SU-DHL-6 (cell line): ENCODE measurements at regions not wholly inside any gene's neighbourhood (a gene's known extent, or its start where the extent isn't known, plus 50 kb on each side); places are given as distances from the start of the nearest gene placed in this dataset.

ENCODE experiments used
- H2AFZ ChIP-seq: fragments of 200-600 bp; sonication (generic); 2 replicates; pipeline ENCODE4 v1.6.1; 2014; ENCODE audit warnings: low read depth, mild to moderate bottlenecking, moderate library complexity, mixed read lengths, antibody characterized with exemption, low read length; ENCODE audit not compliant: severe bottlenecking
- H3F3A ChIP-seq: fragments of 200-600 bp; shearing (Covaris generic); 2 replicates; pipeline ENCODE4 v1.6.0; 2016; ENCODE audit warnings: antibody characterized with exemption, mild to moderate bottlenecking; ENCODE audit not compliant: insufficient read depth
- H3K27ac ChIP-seq: fragments of 200-600 bp; sonication (generic); 2 replicates; pipeline ENCODE4 v1.5.1; 2016; ENCODE audit warnings: low read depth, mild to moderate bottlenecking, low read length, moderate library complexity, mixed read lengths
- H3K27me3 ChIP-seq: fragments of 200-600 bp; sonication (generic), shearing (Covaris generic); 2 replicates; pipeline ENCODE4 v1.6.0; 2014; ENCODE audit warnings: mild to moderate bottlenecking, low read length
- H3K36me3 ChIP-seq: fragments of 200-600 bp; sonication (generic); 2 replicates; pipeline ENCODE4 v1.6.1; 2014; ENCODE audit warnings: mild to moderate bottlenecking, low read length, mixed read lengths
- H3K4me2 ChIP-seq: fragments of 300-600, 200-600 bp; shearing (Covaris generic), sonication (generic); 2 replicates; pipeline ENCODE4 v1.6.0; 2014; ENCODE audit warnings: low read length, low read depth, mild to moderate bottlenecking; ENCODE audit not compliant: poor library complexity, severe bottlenecking
- H3K4me3 ChIP-seq: fragments of 200-600 bp; sonication (generic); 2 replicates; pipeline ENCODE4 v1.5.1; 2014; ENCODE audit warnings: antibody characterized with exemption, low read length, mild to moderate bottlenecking, mixed read lengths; ENCODE audit not compliant: insufficient read depth, poor library complexity, severe bottlenecking
- H3K79me2 ChIP-seq: fragments of 200-600 bp; sonication (generic); 2 replicates; pipeline ENCODE4 v1.6.1; 2014; ENCODE audit warnings: mild to moderate bottlenecking, low read length, moderate library complexity; ENCODE audit not compliant: insufficient read depth
- H3K9ac ChIP-seq: fragments of 200-600 bp; sonication (generic); 2 replicates; pipeline ENCODE4 v1.7.0; 2014; ENCODE audit warnings: mild to moderate bottlenecking, low read length
- H3K9me2 ChIP-seq: fragments of 200-600 bp; sonication (generic); replicated peaks from 2 replicates; pipeline ENCODE4 v1.6.1; 2014; ENCODE audit warnings: low read length; ENCODE audit not compliant: insufficient read depth
- H3K9me3 ChIP-seq: fragments of 200-600 bp; sonication (generic); 2 replicates; pipeline ENCODE4 v1.6.1; 2014; ENCODE audit warnings: low read length, mixed read lengths; ENCODE audit not compliant: insufficient read depth
- H4K20me1 ChIP-seq: fragments of 200-600 bp; sonication (generic); 2 replicates; pipeline ENCODE4 v1.6.1; 2014; ENCODE audit warnings: low read depth, mild to moderate bottlenecking, antibody characterized with exemption, low read length, moderate library complexity, mixed read lengths
- EZH2phosphoT487 ChIP-seq: fragments of 200-600 bp; sonication (generic), shearing (Covaris generic); conservative IDR thresholded peaks from 2 replicates; pipeline ENCODE4 v1.6.1; 2018; ENCODE audit warnings: mild to moderate bottlenecking, antibody characterized with exemption, low read length, moderate library complexity, mixed read lengths
- TF ChIP-seq, protein P1 (sequence below): fragments of 200-600 bp; sonication (generic); IDR thresholded peaks from one replicate; pipeline ENCODE4 v1.5.1; 2017; ENCODE audit warnings: antibody characterized with exemption, mild to moderate bottlenecking, low read length, moderate library complexity; ENCODE audit not compliant: insufficient read depth, poor library complexity, severe bottlenecking

DNA sequence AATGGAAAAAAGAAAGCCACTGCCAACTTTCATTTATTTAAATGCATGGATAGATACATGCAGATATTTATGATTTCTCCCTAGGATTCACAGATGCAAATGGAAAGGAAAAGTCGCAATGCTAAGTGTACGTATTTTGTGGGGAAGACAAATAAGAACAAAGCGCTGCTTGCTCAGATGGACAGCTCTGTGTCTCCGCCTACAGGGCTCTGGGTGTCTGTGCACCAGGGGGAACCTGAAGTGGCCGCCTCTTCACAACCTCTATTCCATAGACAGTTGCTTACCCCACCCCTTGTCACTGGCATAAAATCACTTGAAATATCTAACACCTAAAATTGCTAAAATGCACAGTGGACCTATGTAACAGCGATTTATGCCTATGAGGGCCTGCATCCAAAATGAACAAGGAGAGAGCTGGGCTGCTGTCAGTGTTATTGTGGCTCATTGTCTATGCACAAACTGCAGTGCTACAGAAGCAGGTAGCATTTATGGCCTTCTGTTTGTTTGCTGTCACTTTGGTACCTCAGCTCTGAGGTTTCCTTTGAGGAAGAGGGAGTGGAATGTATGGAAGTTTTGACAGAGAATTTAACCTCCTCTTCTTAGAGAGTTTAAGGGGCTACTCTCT, 58.6 kb upstream of the PAGE1 start:
- H3K9me3 ChIP-seq = no peaks in the 10 kb centered on the region
- no peaks in the 10 kb centered on the region for H3K79me2 ChIP-seq
- no peaks in the 10 kb centered on the region for H3K36me3 ChIP-seq
- H3K9ac ChIP-seq = no peak overlapping the region
- no peaks in the 10 kb centered on the region for H4K20me1 ChIP-seq
- H3K4me2 ChIP-seq = no peak overlapping the region
- H3K27ac ChIP-seq = no peak overlapping the region
- TF ChIP-seq, protein P1, sequence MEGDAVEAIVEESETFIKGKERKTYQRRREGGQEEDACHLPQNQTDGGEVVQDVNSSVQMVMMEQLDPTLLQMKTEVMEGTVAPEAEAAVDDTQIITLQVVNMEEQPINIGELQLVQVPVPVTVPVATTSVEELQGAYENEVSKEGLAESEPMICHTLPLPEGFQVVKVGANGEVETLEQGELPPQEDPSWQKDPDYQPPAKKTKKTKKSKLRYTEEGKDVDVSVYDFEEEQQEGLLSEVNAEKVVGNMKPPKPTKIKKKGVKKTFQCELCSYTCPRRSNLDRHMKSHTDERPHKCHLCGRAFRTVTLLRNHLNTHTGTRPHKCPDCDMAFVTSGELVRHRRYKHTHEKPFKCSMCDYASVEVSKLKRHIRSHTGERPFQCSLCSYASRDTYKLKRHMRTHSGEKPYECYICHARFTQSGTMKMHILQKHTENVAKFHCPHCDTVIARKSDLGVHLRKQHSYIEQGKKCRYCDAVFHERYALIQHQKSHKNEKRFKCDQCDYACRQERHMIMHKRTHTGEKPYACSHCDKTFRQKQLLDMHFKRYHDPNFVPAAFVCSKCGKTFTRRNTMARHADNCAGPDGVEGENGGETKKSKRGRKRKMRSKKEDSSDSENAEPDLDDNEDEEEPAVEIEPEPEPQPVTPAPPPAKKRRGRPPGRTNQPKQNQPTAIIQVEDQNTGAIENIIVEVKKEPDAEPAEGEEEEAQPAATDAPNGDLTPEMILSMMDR = no peak
- no peak for TF ChIP-seq EZH2phosphoT487
- no peak overlapping the region for H3K4me3 ChIP-seq
- H3K9me2 ChIP-seq = no peaks in the 10 kb centered on the region
- no peaks in the 10 kb centered on the region for H3K27me3 ChIP-seq
- no peak overlapping the region for H2AFZ ChIP-seq
- H3F3A ChIP-seq = no peaks in the 10 kb centered on the region

DNA sequence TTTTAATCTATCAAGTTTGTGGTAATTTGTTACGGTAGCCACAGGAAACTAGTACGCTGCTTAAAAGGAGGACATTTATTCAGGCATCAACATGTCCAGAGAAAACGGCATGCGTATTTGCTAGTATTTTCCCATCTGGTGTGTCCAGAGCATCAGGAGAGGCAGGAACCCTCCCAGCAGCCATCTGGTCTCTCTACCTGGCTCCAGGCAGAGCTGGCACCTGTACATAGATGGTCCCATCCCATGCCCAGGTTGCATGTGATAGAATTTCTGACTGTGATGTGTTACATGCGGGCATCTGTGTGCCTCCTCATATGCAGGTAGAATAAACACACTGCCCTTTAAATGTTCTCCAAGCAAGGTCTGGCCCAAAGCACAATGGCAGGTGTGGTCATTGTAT, 57.9 kb upstream of the PAGE1 start:
- Histone ChIP-seq H4K20me1 (no peaks in the 10 kb centered on the region), H3K79me2 (no peaks in the 10 kb centered on the region), H3F3A (no peaks in the 10 kb centered on the region), H3K27me3 (no peaks in the 10 kb centered on the region), H3K4me2 (no peak overlapping the region), H3K9me3 (no peaks in the 10 kb centered on the region), H3K27ac (no peak overlapping the region), H3K4me3 (no peak overlapping the region), H2AFZ (no peak overlapping the region), H3K9me2 (no peaks in the 10 kb centered on the region), H3K9ac (no peak overlapping the region), H3K36me3 (no peaks in the 10 kb centered on the region)
- TF ChIP-seq, protein P1 = no peak
- no peak for TF ChIP-seq EZH2phosphoT487

DNA sequence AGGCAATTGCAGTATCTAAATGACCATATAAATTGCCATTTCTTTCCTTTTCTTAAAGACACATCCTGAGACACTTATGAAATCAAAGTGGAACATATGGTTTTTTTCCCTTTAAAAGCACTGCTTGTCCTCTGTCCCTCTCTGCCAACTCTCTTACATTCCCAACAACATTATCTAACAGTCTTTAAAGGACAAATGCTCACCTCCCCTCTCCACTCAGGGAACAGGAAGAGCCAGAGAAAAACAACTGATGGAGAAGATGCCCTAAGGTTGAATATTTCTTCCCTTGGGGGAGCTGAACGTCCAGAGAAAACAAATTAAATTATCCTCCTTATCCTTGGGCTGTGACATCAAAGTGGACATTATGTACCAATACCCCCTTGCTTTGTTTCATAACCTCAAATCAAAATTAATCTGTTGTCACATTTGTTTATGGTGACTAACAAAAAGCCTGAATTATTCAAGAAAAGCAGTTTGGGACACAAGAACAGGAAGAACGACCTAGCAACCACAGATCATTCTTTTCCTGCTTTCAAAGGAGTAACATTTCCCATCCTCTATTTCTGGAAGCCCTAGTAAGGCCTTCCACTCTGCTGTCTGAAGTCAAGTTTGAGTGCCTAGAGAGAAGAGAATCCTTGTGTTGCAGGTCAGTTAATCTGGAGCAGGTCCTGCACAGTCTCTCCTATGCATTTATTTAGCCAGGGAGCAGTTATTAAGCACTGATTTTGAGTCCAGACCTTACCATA, 52.6 kb upstream of the PAGE1 start:
- H3K36me3 ChIP-seq = no peaks in the 10 kb centered on the region
- H4K20me1 ChIP-seq = no peaks in the 10 kb centered on the region

More for the DNA sequence above, 52.6 kb upstream of the PAGE1 start:
- no peak overlapping the region for H3K4me3 ChIP-seq
- H3K9me3 ChIP-seq = no peaks in the 10 kb centered on the region
- H3K4me2 ChIP-seq = no peak overlapping the region
- no peaks in the 10 kb centered on the region for H3K9me2 ChIP-seq
- H3K79me2 ChIP-seq = no peaks in the 10 kb centered on the region
- H3F3A ChIP-seq = no peaks in the 10 kb centered on the region
- H3K27me3 ChIP-seq = no peaks in the 10 kb centered on the region
- TF ChIP-seq EZH2phosphoT487 = no peak
- TF ChIP-seq, protein P1 = no peak
- H2AFZ ChIP-seq = no peak overlapping the region
- H3K27ac ChIP-seq = no peak overlapping the region
- H3K9ac ChIP-seq = no peak overlapping the region
